Glutamatergic neuron (in vitro differentiated cells): ENCODE measurements at regions not wholly inside any gene's neighbourhood (a gene's known extent, or its start where the extent isn't known, plus 50 kb on each side); places are given as distances from the start of the nearest gene placed in this dataset.

ENCODE experiments used
- DNase-seq: peaks from one replicate; pipeline ENCODE4 v3.0.0; 2022
- H3K27ac Mint-ChIP-seq: one replicate; pipeline ENCODE4 v1.8.0; 2020; ENCODE audit warnings: mild to moderate bottlenecking, mixed read lengths, inconsistent platforms; ENCODE audit not compliant: unreplicated experiment
- H3K27me3 Mint-ChIP-seq: one replicate; pipeline ENCODE4 v1.8.0; 2020; ENCODE audit warnings: mild to moderate bottlenecking, moderate library complexity, mixed read lengths, inconsistent platforms; ENCODE audit not compliant: unreplicated experiment
- H3K36me3 Mint-ChIP-seq: one replicate; pipeline ENCODE4 v1.8.0; 2020; ENCODE audit warnings: mild to moderate bottlenecking, mixed read lengths, inconsistent platforms; ENCODE audit not compliant: unreplicated experiment
- H3K4me1 Mint-ChIP-seq: one replicate; pipeline ENCODE4 v1.8.0; 2020; ENCODE audit warnings: mild to moderate bottlenecking, low read depth, mixed read lengths, inconsistent platforms; ENCODE audit not compliant: unreplicated experiment
- H3K4me3 Mint-ChIP-seq: one replicate; pipeline ENCODE4 v1.8.0; 2020; ENCODE audit warnings: mild to moderate bottlenecking, mixed read lengths, inconsistent platforms; ENCODE audit not compliant: unreplicated experiment
- H3K9me3 Mint-ChIP-seq: one replicate; pipeline ENCODE4 v1.8.0; 2020; ENCODE audit warnings: mild to moderate bottlenecking, moderate library complexity, mixed read lengths, inconsistent platforms; ENCODE audit not compliant: unreplicated experiment
- CTCF ChIP-seq: fragments of 200-600 bp; sonication (generic); IDR thresholded peaks from one replicate; pipeline ENCODE4 v1.5.0; 2021; ENCODE audit not compliant: partially characterized antibody, unreplicated experiment

- H3K27ac Mint-ChIP-seq = peak overlapping the region; percentile 71
- no peaks in the 10 kb centered on the region for H3K36me3 Mint-ChIP-seq
- H3K27me3 Mint-ChIP-seq = peaks cover 3% of the 10 kb centered on the region
- no peak overlapping the region for H3K4me3 Mint-ChIP-seq
- peaks cover 24% of the 10 kb centered on the region for H3K4me1 Mint-ChIP-seq
- peaks cover 2% of the 10 kb centered on the region for H3K9me3 Mint-ChIP-seq
- TF ChIP-seq CTCF = no peak
- peak; percentile 31 for DNase-seq
These were observed 87.4 kb downstream of the CRYGS start for GRCh38 chr3:186456731-186457191.

GRCh38 chr3:186454881-186455703, 89.1 kb downstream of the CRYGS start:
- no peak overlapping the region for H3K27ac Mint-ChIP-seq
- H3K4me3 Mint-ChIP-seq = no peak overlapping the region
- no peak for DNase-seq
- H3K4me1 Mint-ChIP-seq = peaks cover 24% of the 10 kb centered on the region
- H3K9me3 Mint-ChIP-seq = peaks cover 2% of the 10 kb centered on the region
- TF ChIP-seq CTCF = no peak
- H3K36me3 Mint-ChIP-seq = no peaks in the 10 kb centered on the region
- H3K27me3 Mint-ChIP-seq = peaks cover 3% of the 10 kb centered on the region

GRCh38 chr3:186453531-186453930, 90.6 kb downstream of the CRYGS start:
- H3K36me3 Mint-ChIP-seq = no peaks in the 10 kb centered on the region
- H3K27me3 Mint-ChIP-seq = peaks cover 3% of the 10 kb centered on the region
- no peak for DNase-seq
- H3K27ac Mint-ChIP-seq = no peak overlapping the region
- H3K9me3 Mint-ChIP-seq = peaks cover 2% of the 10 kb centered on the region
- no peak overlapping the region for H3K4me3 Mint-ChIP-seq
- peaks cover 24% of the 10 kb centered on the region for H3K4me1 Mint-ChIP-seq
- no peak for TF ChIP-seq CTCF

GRCh38 chr3:186452517-186452916, 90.5 kb upstream of the DGKG start:
- Mint-ChIP-seq H3K36me3 (no peaks in the 10 kb centered on the region), H3K9me3 (peaks cover 2% of the 10 kb centered on the region), H3K27me3 (peaks cover 3% of the 10 kb centered on the region), H3K27ac (no peak overlapping the region), H3K4me1 (peaks cover 24% of the 10 kb centered on the region), H3K4me3 (no peak overlapping the region)
- TF ChIP-seq CTCF = no peak
- no peak for DNase-seq

GRCh38 chr3:186451371-186451770, 89.3 kb upstream of the DGKG start:
- no peak overlapping the region for H3K27ac Mint-ChIP-seq

More at GRCh38 chr3:186451371-186451770, 89.3 kb upstream of the DGKG start:
- peaks cover 2% of the 10 kb centered on the region for H3K9me3 Mint-ChIP-seq
- peaks cover 14% of the 10 kb centered on the region for H3K4me1 Mint-ChIP-seq
- TF ChIP-seq CTCF = no peak
- no peak for DNase-seq
- no peak overlapping the region for H3K4me3 Mint-ChIP-seq
- peaks cover 3% of the 10 kb centered on the region for H3K27me3 Mint-ChIP-seq
- no peaks in the 10 kb centered on the region for H3K36me3 Mint-ChIP-seq
